PC-3 (cell line): ENCODE measurements at regions not wholly inside any gene's neighbourhood (a gene's known extent, or its start where the extent isn't known, plus 50 kb on each side); places are given as distances from the start of the nearest gene placed in this dataset.

Experiments used
- EZH2 ChIP-seq: fragments of 300-600 bp; sonication (generic); IDR thresholded peaks from one replicate; pipeline ENCODE4 v1.6.1; 2017; ENCODE audit warnings: antibody characterized with exemption, mild to moderate bottlenecking, low read length; ENCODE audit not compliant: unreplicated experiment
- EZH2phosphoT487 ChIP-seq: fragments of 300-600 bp; sonication (generic); IDR thresholded peaks from 2 replicates; pipeline ENCODE4 v1.6.1; 2018; ENCODE audit warnings: mild to moderate bottlenecking, antibody characterized with exemption, low read length, borderline replicate concordance
- TF ChIP-seq, protein P1 (sequence below): fragments of 300-600 bp; sonication (generic); conservative IDR thresholded peaks from 2 replicates; pipeline ENCODE4 v1.5.1; 2017; ENCODE audit warnings: antibody characterized with exemption, low read depth, mild to moderate bottlenecking, low read length

- TF ChIP-seq EZH2, result no peak
- TF ChIP-seq, protein P1, sequence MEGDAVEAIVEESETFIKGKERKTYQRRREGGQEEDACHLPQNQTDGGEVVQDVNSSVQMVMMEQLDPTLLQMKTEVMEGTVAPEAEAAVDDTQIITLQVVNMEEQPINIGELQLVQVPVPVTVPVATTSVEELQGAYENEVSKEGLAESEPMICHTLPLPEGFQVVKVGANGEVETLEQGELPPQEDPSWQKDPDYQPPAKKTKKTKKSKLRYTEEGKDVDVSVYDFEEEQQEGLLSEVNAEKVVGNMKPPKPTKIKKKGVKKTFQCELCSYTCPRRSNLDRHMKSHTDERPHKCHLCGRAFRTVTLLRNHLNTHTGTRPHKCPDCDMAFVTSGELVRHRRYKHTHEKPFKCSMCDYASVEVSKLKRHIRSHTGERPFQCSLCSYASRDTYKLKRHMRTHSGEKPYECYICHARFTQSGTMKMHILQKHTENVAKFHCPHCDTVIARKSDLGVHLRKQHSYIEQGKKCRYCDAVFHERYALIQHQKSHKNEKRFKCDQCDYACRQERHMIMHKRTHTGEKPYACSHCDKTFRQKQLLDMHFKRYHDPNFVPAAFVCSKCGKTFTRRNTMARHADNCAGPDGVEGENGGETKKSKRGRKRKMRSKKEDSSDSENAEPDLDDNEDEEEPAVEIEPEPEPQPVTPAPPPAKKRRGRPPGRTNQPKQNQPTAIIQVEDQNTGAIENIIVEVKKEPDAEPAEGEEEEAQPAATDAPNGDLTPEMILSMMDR, result no peak
- TF ChIP-seq EZH2phosphoT487, result no peak
Observed at GRCh38 chr9:75709698-75710097, 180.8 kb upstream of the PCSK5 start.
